ENCODE measurements at regions not wholly inside any gene's neighbourhood (a gene's known extent, or its start where the extent isn't known, plus 50 kb on each side); places are given as distances from the start of the nearest gene placed in this dataset.
"Not testable (repeated sequence)": the region's sequence is repeated elsewhere in the genome, so short reads cannot be mapped to it uniquely, and the experiment has no call there.

DNA sequence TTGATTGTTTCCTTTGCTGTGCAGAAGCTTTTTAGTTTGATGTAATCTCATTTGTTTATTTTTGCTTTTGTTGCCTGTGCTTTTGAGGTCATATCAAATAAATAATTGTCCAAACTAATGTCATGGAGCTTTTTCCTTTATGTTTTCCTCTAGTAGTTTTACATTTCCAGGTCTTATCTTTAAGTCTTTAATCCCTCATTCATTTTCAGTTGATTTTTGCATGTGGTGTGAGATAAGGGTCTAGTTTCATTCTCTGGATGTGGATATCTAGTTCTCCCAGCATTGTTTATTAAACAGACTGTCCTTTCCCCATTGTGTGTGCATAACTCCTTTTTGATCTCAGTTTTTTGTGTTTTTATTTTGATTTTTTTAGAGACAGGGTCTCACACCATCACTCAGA is 179.1 kb upstream of the STK26 start:
- Mint-ChIP-seq H3K4me3 (ENCODE audit: unreplicated experiment) (no peak overlapping the region), H3K27ac (ENCODE audit: unreplicated experiment) (no peak overlapping the region), H3K9me3 (ENCODE audit: unreplicated experiment) (no peaks in the 10 kb centered on the region), H3K27me3 (ENCODE audit: unreplicated experiment) (peaks cover 2% of the 10 kb centered on the region), H3K36me3 (ENCODE audit: unreplicated experiment) (no peaks in the 10 kb centered on the region), H3K4me1 (ENCODE audit: low read depth, unreplicated experiment) (peaks cover 2% of the 10 kb centered on the region)
- no peak for DNase-seq
- TF ChIP-seq, protein P1, sequence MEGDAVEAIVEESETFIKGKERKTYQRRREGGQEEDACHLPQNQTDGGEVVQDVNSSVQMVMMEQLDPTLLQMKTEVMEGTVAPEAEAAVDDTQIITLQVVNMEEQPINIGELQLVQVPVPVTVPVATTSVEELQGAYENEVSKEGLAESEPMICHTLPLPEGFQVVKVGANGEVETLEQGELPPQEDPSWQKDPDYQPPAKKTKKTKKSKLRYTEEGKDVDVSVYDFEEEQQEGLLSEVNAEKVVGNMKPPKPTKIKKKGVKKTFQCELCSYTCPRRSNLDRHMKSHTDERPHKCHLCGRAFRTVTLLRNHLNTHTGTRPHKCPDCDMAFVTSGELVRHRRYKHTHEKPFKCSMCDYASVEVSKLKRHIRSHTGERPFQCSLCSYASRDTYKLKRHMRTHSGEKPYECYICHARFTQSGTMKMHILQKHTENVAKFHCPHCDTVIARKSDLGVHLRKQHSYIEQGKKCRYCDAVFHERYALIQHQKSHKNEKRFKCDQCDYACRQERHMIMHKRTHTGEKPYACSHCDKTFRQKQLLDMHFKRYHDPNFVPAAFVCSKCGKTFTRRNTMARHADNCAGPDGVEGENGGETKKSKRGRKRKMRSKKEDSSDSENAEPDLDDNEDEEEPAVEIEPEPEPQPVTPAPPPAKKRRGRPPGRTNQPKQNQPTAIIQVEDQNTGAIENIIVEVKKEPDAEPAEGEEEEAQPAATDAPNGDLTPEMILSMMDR (IDR thresholded peaks at IDR 0.05; ENCODE audit: partially characterized antibody, unreplicated experiment), result no peak

DNA sequence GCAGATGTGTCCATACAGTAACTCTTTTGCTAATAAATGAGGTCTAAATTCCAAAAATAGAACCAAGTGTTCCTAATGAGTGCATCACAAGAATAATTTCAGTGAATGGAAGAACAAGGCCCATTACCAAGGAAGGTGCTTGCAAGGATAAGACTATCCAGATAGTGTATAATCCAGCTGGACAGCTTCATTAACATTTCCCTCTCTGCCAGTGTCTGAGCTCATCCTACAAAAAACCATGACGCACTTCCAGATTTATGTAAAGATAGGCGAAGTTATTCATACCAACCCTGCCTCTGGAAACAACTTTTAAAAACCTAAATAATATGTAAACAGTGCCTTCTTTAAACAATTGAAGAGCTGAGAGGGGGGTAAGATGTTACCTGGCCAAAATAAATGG is 177.9 kb upstream of the STK26 start:
- TF ChIP-seq, protein P1 (IDR thresholded peaks at IDR 0.05; ENCODE audit: partially characterized antibody, unreplicated experiment), result no peak
- Mint-ChIP-seq H3K36me3 (ENCODE audit: unreplicated experiment) (no peaks in the 10 kb centered on the region), H3K9me3 (ENCODE audit: unreplicated experiment) (no peaks in the 10 kb centered on the region), H3K27ac (ENCODE audit: unreplicated experiment) (no peak overlapping the region), H3K4me3 (ENCODE audit: unreplicated experiment) (no peak overlapping the region), H3K27me3 (ENCODE audit: unreplicated experiment) (peaks cover 2% of the 10 kb centered on the region), H3K4me1 (ENCODE audit: low read depth, unreplicated experiment) (peaks cover 2% of the 10 kb centered on the region)
- no peak for DNase-seq

DNA sequence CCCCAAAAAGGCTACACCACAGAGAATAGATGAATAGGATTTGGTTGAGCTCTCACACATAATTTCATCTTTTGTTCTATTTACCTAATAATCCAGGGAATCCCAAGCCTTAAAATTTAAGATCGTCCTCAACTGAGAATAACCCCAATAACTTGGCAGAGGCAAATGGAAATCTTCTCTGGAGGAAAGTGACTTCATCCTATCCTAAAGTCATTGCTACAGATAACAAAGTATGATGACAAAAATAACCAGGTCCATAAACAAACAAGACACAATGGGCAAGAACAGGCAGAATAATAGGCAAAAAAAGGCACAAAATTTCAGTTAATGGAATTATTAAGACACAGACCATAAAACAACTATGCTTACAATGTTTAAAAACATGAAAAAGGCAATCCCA is 177.3 kb upstream of the STK26 start:
- H3K9me3 Mint-ChIP-seq (ENCODE audit: unreplicated experiment), result no peaks in the 10 kb centered on the region
- no peak overlapping the region for H3K4me3 Mint-ChIP-seq (ENCODE audit: unreplicated experiment)
- no peak overlapping the region for H3K27ac Mint-ChIP-seq (ENCODE audit: unreplicated experiment)
- DNase-seq, result no peak
- H3K27me3 Mint-ChIP-seq (ENCODE audit: unreplicated experiment), result peaks cover 2% of the 10 kb centered on the region
- peaks cover 2% of the 10 kb centered on the region for H3K4me1 Mint-ChIP-seq (ENCODE audit: low read depth, unreplicated experiment)
- TF ChIP-seq, protein P1 (IDR thresholded peaks at IDR 0.05; ENCODE audit: partially characterized antibody, unreplicated experiment), result no peak
- H3K36me3 Mint-ChIP-seq (ENCODE audit: unreplicated experiment), result no peaks in the 10 kb centered on the region

DNA sequence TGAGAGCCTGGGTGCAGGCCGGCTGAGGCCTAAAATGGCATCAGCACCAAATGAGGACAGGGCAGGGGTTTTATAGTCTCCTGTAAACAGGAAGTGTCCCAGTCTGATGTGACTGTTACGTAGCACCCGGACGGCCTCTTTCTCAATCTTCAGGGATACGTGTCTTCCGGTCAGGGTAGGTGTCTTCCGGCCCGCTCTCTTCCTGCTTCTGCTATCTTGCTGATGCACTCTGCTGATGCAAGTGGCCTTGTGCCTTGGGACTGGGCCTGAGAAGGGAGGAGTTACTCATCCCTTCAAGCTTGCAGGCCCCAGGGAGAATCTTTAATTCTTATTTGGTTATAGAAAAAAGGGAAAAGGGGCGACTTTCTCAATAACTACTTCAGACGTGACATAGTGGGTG is 172.1 kb upstream of the STK26 start:
- H3K4me1 Mint-ChIP-seq (ENCODE audit: low read depth, unreplicated experiment); H3K27me3 Mint-ChIP-seq (ENCODE audit: unreplicated experiment); H3K9me3 Mint-ChIP-seq (ENCODE audit: unreplicated experiment); DNase-seq; H3K4me3 Mint-ChIP-seq (ENCODE audit: unreplicated experiment); H3K27ac Mint-ChIP-seq (ENCODE audit: unreplicated experiment); H3K36me3 Mint-ChIP-seq (ENCODE audit: unreplicated experiment): not testable (repeated sequence)

DNA sequence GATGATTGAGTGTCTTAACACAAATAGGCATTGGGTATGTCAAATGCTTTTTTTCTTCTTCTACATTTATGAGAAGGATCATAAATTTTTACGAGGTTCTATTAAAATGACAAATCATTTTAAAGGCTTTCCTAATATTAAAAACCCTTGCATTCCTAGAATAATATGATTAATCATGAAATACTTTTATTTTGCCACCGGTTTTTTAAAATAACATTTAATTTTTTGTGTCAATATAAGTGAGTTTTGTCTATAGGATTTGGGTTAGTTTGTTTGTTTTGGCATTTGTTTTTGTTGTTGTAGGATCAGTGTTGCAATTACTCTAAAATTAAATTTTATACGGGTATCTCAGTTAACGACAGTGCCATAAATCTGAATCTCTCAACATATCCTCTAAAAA is 169.7 kb upstream of the STK26 start:
- Mint-ChIP-seq H3K27me3 (ENCODE audit: unreplicated experiment) (peaks cover 2% of the 10 kb centered on the region), H3K36me3 (ENCODE audit: unreplicated experiment) (no peaks in the 10 kb centered on the region), H3K27ac (ENCODE audit: unreplicated experiment) (no peak overlapping the region), H3K4me1 (ENCODE audit: low read depth, unreplicated experiment) (no peaks in the 10 kb centered on the region), H3K4me3 (ENCODE audit: unreplicated experiment) (no peak overlapping the region), H3K9me3 (ENCODE audit: unreplicated experiment) (peaks cover 1% of the 10 kb centered on the region)
- DNase-seq, result no peak
- TF ChIP-seq, protein P1 (IDR thresholded peaks at IDR 0.05; ENCODE audit: partially characterized antibody, unreplicated experiment), result no peak

DNA sequence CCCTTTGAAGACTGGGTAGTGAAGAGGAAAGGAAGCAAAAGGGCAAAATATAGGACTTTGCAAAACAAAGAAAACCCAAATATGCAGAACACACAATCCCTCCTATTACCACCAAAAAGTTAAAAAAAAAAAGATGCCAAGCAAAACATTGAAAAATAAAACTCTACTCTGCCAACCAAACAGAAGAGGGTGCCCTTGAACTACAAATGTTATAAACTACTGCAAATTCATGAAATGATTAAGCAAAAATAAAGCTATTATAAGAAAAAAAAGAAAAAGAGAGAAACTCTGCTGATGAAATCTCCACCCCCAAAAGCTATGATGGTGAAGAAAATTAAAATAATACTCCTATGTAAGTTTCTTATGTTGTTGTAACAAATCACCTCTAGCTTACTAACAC is 168.5 kb upstream of the STK26 start:
- Mint-ChIP-seq H3K36me3 (ENCODE audit: unreplicated experiment) (no peaks in the 10 kb centered on the region), H3K9me3 (ENCODE audit: unreplicated experiment) (peaks cover 1% of the 10 kb centered on the region), H3K27ac (ENCODE audit: unreplicated experiment) (no peak overlapping the region), H3K4me1 (ENCODE audit: low read depth, unreplicated experiment) (no peaks in the 10 kb centered on the region), H3K4me3 (ENCODE audit: unreplicated experiment) (no peak overlapping the region), H3K27me3 (ENCODE audit: unreplicated experiment) (peaks cover 2% of the 10 kb centered on the region)
- TF ChIP-seq, protein P1 (IDR thresholded peaks at IDR 0.05; ENCODE audit: partially characterized antibody, unreplicated experiment), result no peak
- DNase-seq, result no peak
